Colonic mucosa (tissue), 4 donors: ENCODE measurements at regions not wholly inside any gene's neighbourhood (a gene's known extent, or its start where the extent isn't known, plus 50 kb on each side); places are given as distances from the start of the nearest gene placed in this dataset.

Experiments
- DNase-seq: peaks from one replicate; pipeline ENCODE4 v3.0.0-alpha.2; 2020
- H3K27ac ChIP-seq: fragments of 200-600 bp; one replicate; pipeline ENCODE4 v1.8.0; 2021
- H3K27me3 ChIP-seq: fragments of 200-600 bp; one replicate; pipeline ENCODE4 v1.8.0; 2021
- H3K36me3 ChIP-seq: fragments of 200-600 bp; one replicate; pipeline ENCODE4 v1.8.0; 2021
- H3K4me1 ChIP-seq: fragments of 200-600 bp; one replicate; pipeline ENCODE4 v1.8.0; 2021; ENCODE audit warnings: mild to moderate bottlenecking
- H3K4me3 ChIP-seq: fragments of 200-600 bp; one replicate; pipeline ENCODE4 v1.8.0; 2021
- H3K9ac ChIP-seq, 2 donors: one replicate each; pipeline ENCODE4 v1.7.0; 2013; ENCODE audit warnings: control low read depth in 2 of 2, low read depth in 2 of 2, low read length in 2 of 2
- H3K9me3 ChIP-seq: fragments of 200-600 bp; one replicate; pipeline ENCODE4 v1.8.0; 2021
- CTCF ChIP-seq: fragments of 200-600 bp; IDR thresholded peaks from one replicate; pipeline ENCODE4 v1.8.0; 2022; ENCODE audit warnings: antibody characterized with exemption, mild to moderate bottlenecking
- intact Hi-C: fragments of 100-400 bp; cut with DNase I; formaldehyde crosslinking; loops from one replicate; pipeline ENCODE4 v1.14.1; 2022
- donor health status: healthy.
- donor health status: DM: no; HTN: no; CAD: no.
- donor health status: DM: no; HTN: no; CAD: no.

GRCh38 chr2:71803398-71803797 is 344.3 kb downstream of the CYP26B1 start:
- Histone ChIP-seq H3K36me3 (no peaks in the 10 kb centered on the region), H3K27me3 (no peaks in the 10 kb centered on the region), H3K9me3 (no peaks in the 10 kb centered on the region), H3K4me3 (no peak overlapping the region), H3K9ac (no peak overlapping the region), H3K4me1 (no peaks in the 10 kb centered on the region), H3K27ac (no peak overlapping the region)
- intact Hi-C loops = loop anchor here (2.0 kb wide), 1 partner anchor 347 kb away; no protein-coding TSS in a partner anchor
- TF ChIP-seq CTCF = no peak
- DNase-seq = no peak

GRCh38 chr2:71802556-71802955 is 345.1 kb downstream of the CYP26B1 start:
- intact Hi-C loops = loop anchor here (2.0 kb wide), 1 partner anchor 348 kb away; no protein-coding TSS in a partner anchor
- Histone ChIP-seq H3K9ac (no peak overlapping the region), H3K4me1 (no peaks in the 10 kb centered on the region), H3K4me3 (no peak overlapping the region), H3K9me3 (no peaks in the 10 kb centered on the region), H3K27ac (no peak overlapping the region), H3K27me3 (no peaks in the 10 kb centered on the region), H3K36me3 (no peaks in the 10 kb centered on the region)
- no peak for TF ChIP-seq CTCF
- DNase-seq = no peak

- Histone ChIP-seq H3K36me3 (no peaks in the 10 kb centered on the region), H3K9me3 (no peaks in the 10 kb centered on the region), H3K27ac (no peak overlapping the region), H3K4me3 (no peak overlapping the region), H3K4me1 (no peaks in the 10 kb centered on the region), H3K27me3 (no peaks in the 10 kb centered on the region), H3K9ac (no peak overlapping the region)
- intact Hi-C loops = loop anchor here (2.0 kb wide), 2 partner anchors 253 to 349 kb away; no protein-coding TSS in a partner anchor
- peak; percentile 65 for DNase-seq
- TF ChIP-seq CTCF = peak; percentile 29
Measured at GRCh38 chr2:71801969-71802368, 345.7 kb downstream of the CYP26B1 start.

GRCh38 chr2:71801556-71801955 is 346.1 kb downstream of the CYP26B1 start:
- H3K36me3 ChIP-seq = no peaks in the 10 kb centered on the region
- no peaks in the 10 kb centered on the region for H3K27me3 ChIP-seq
- no peaks in the 10 kb centered on the region for H3K9me3 ChIP-seq
- no peak overlapping the region for H3K9ac ChIP-seq
- no peak for DNase-seq
- intact Hi-C loops = loop anchor here (2.0 kb wide), 1 partner anchor 253 kb away; no protein-coding TSS in a partner anchor
- H3K4me3 ChIP-seq = no peak overlapping the region
- no peak for TF ChIP-seq CTCF
- H3K4me1 ChIP-seq = no peaks in the 10 kb centered on the region
- no peak overlapping the region for H3K27ac ChIP-seq

GRCh38 chr2:71800851-71801250 is 346.8 kb downstream of the CYP26B1 start:
- Histone ChIP-seq H3K9me3 (no peaks in the 10 kb centered on the region), H3K27ac (no peak overlapping the region), H3K4me1 (no peaks in the 10 kb centered on the region), H3K9ac (no peak overlapping the region), H3K4me3 (no peak overlapping the region), H3K27me3 (no peaks in the 10 kb centered on the region), H3K36me3 (no peaks in the 10 kb centered on the region)
- TF ChIP-seq CTCF = no peak
- intact Hi-C loops = loop anchor here (2.0 kb wide), 1 partner anchor 252 kb away; no protein-coding TSS in a partner anchor
- DNase-seq = no peak
